ENCODE measurements at regions not wholly inside any gene's neighbourhood (a gene's known extent, or its start where the extent isn't known, plus 50 kb on each side); places are given as distances from the start of the nearest gene placed in this dataset.

- no peaks in the 10 kb centered on the region for H3K27me3 ChIP-seq
- no peaks in the 10 kb centered on the region for H3K9me3 ChIP-seq
- intact Hi-C loops (cut with DNase I; ENCODE audit: low total_unique reads): no loop called here
- TF ChIP-seq, protein P1, sequence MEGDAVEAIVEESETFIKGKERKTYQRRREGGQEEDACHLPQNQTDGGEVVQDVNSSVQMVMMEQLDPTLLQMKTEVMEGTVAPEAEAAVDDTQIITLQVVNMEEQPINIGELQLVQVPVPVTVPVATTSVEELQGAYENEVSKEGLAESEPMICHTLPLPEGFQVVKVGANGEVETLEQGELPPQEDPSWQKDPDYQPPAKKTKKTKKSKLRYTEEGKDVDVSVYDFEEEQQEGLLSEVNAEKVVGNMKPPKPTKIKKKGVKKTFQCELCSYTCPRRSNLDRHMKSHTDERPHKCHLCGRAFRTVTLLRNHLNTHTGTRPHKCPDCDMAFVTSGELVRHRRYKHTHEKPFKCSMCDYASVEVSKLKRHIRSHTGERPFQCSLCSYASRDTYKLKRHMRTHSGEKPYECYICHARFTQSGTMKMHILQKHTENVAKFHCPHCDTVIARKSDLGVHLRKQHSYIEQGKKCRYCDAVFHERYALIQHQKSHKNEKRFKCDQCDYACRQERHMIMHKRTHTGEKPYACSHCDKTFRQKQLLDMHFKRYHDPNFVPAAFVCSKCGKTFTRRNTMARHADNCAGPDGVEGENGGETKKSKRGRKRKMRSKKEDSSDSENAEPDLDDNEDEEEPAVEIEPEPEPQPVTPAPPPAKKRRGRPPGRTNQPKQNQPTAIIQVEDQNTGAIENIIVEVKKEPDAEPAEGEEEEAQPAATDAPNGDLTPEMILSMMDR (IDR thresholded peaks at IDR 0.05): no peak
- no peak for TF ChIP-seq POLR2A (IDR thresholded peaks at IDR 0.05)
- TF ChIP-seq POLR2AphosphoS5 (IDR thresholded peaks at IDR 0.05): no peak
- H3K4me3 ChIP-seq: no peak overlapping the region
- H3K36me3 ChIP-seq: no peaks in the 10 kb centered on the region
- no peaks in the 10 kb centered on the region for H3K4me1 ChIP-seq
- no peak overlapping the region for H3K27ac ChIP-seq
- no peak for DNase-seq (ENCODE audit: low spot score in 2 of 2)
Observed at GRCh38 chr20:57807401-57808263, 97.8 kb upstream of the PMEPA1 start.

GRCh38 chr20:57806975-57807374 is 97.2 kb upstream of the PMEPA1 start:
- DNase-seq (ENCODE audit: low spot score in 2 of 2): no peak
- Histone ChIP-seq H3K36me3 (no peaks in the 10 kb centered on the region), H3K27ac (no peak overlapping the region), H3K9me3 (no peaks in the 10 kb centered on the region), H3K4me1 (no peaks in the 10 kb centered on the region), H3K27me3 (no peaks in the 10 kb centered on the region), H3K4me3 (no peak overlapping the region)
- intact Hi-C loops (cut with DNase I; ENCODE audit: low total_unique reads): no loop called here
- no peak for TF ChIP-seq POLR2AphosphoS5 (IDR thresholded peaks at IDR 0.05)
- TF ChIP-seq POLR2A (IDR thresholded peaks at IDR 0.05): no peak
- TF ChIP-seq, protein P1 (IDR thresholded peaks at IDR 0.05): no peak

- DNase-seq (ENCODE audit: low spot score in 2 of 2): no peak
- no peak overlapping the region for H3K27ac ChIP-seq
- intact Hi-C loops (cut with DNase I; ENCODE audit: low total_unique reads): no loop called here
- no peaks in the 10 kb centered on the region for H3K27me3 ChIP-seq
- no peaks in the 10 kb centered on the region for H3K4me1 ChIP-seq
- no peak for TF ChIP-seq POLR2AphosphoS5 (IDR thresholded peaks at IDR 0.05)
- no peaks in the 10 kb centered on the region for H3K9me3 ChIP-seq
- no peaks in the 10 kb centered on the region for H3K36me3 ChIP-seq
- H3K4me3 ChIP-seq: no peak overlapping the region
Observed at GRCh38 chr20:57806476-57806875, 96.7 kb upstream of the PMEPA1 start.

GRCh38 chr20:57805747-57806146 is 95.9 kb upstream of the PMEPA1 start:
- no peak for DNase-seq (ENCODE audit: low spot score in 2 of 2)
- intact Hi-C loops (cut with DNase I; ENCODE audit: low total_unique reads): no loop called here
- Histone ChIP-seq H3K9me3 (no peaks in the 10 kb centered on the region), H3K27ac (no peak overlapping the region), H3K27me3 (no peaks in the 10 kb centered on the region), H3K4me1 (no peaks in the 10 kb centered on the region), H3K4me3 (no peak overlapping the region), H3K36me3 (no peaks in the 10 kb centered on the region)
- TF ChIP-seq, protein P1 (IDR thresholded peaks at IDR 0.05): no peak
- TF ChIP-seq POLR2A (IDR thresholded peaks at IDR 0.05) (no peak), POLR2AphosphoS5 (IDR thresholded peaks at IDR 0.05) (no peak)

GRCh38 chr20:57804470-57805250 is 94.8 kb upstream of the PMEPA1 start:
- DNase-seq (ENCODE audit: low spot score in 2 of 2): no peak
- Histone ChIP-seq H3K4me1 (no peaks in the 10 kb centered on the region), H3K9me3 (no peaks in the 10 kb centered on the region), H3K27ac (no peak overlapping the region), H3K27me3 (no peaks in the 10 kb centered on the region), H3K36me3 (no peaks in the 10 kb centered on the region), H3K4me3 (no peak overlapping the region)
- intact Hi-C loops (cut with DNase I; ENCODE audit: low total_unique reads): no loop called here
- TF ChIP-seq, protein P1 (IDR thresholded peaks at IDR 0.05): no peak

All from breast epithelium (tissue), 4 donors.